ENCODE measurements at regions not wholly inside any gene's neighbourhood (a gene's known extent, or its start where the extent isn't known, plus 50 kb on each side); places are given as distances from the start of the nearest gene placed in this dataset.

DNA sequence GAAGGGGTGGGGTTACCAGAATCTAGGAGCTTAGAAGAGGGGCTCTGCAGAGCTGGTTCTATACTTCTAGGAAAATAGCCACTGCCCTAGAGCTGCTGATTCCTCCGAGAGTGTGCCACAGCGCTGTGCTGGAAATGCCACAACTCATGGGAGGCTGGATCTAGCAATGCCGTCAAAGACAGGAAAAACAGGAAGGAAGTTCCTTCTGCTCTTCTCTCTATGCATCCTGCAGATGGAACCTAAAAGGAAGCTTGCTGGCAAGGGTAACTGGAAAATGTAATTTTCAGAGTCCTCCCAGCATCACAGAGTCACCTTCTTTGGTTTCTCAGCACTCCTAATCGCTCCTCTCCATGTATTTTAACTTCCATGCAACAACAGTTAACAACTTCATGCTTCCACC, 121.2 kb upstream of the TLL1 start:
- H3F3A ChIP-seq (ENCODE audit: low read depth): no peaks in the 10 kb centered on the region
- H3K4me3 ChIP-seq (ENCODE audit: low read length, poor library complexity, severe bottlenecking): no peak overlapping the region
- H3K9ac ChIP-seq (ENCODE audit: low read depth, low read length, poor library complexity, severe bottlenecking): no peak overlapping the region
- H2AFZ ChIP-seq (ENCODE audit: low read length): no peak overlapping the region
- no peaks in the 10 kb centered on the region for H3K9me2 ChIP-seq (replicated peaks; ENCODE audit: low read depth, low read length)
- H3K27me3 ChIP-seq (ENCODE audit: insufficient read depth, low read length, poor library complexity, severe bottlenecking): no peaks in the 10 kb centered on the region
- H3K4me2 ChIP-seq (ENCODE audit: low read depth, low read length, poor library complexity, severe bottlenecking): no peak overlapping the region
- no peaks in the 10 kb centered on the region for H3K4me1 ChIP-seq (ENCODE audit: insufficient read depth, low read length, poor library complexity, severe bottlenecking)
- no peak for TF ChIP-seq EZH2phosphoT487 (IDR thresholded peaks at IDR 0.05; ENCODE audit: borderline replicate concordance)
- TF ChIP-seq, protein P1, sequence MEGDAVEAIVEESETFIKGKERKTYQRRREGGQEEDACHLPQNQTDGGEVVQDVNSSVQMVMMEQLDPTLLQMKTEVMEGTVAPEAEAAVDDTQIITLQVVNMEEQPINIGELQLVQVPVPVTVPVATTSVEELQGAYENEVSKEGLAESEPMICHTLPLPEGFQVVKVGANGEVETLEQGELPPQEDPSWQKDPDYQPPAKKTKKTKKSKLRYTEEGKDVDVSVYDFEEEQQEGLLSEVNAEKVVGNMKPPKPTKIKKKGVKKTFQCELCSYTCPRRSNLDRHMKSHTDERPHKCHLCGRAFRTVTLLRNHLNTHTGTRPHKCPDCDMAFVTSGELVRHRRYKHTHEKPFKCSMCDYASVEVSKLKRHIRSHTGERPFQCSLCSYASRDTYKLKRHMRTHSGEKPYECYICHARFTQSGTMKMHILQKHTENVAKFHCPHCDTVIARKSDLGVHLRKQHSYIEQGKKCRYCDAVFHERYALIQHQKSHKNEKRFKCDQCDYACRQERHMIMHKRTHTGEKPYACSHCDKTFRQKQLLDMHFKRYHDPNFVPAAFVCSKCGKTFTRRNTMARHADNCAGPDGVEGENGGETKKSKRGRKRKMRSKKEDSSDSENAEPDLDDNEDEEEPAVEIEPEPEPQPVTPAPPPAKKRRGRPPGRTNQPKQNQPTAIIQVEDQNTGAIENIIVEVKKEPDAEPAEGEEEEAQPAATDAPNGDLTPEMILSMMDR (conservative IDR thresholded peaks at IDR 0.05; ENCODE audit: low read length): no peak
- H3K79me2 ChIP-seq (ENCODE audit: insufficient read depth, low read length): no peaks in the 10 kb centered on the region
- no peaks in the 10 kb centered on the region for H3K36me3 ChIP-seq (ENCODE audit: insufficient read depth, low read length)
- H3K9me3 ChIP-seq (ENCODE audit: insufficient read depth, low read depth, low read length): no peaks in the 10 kb centered on the region
- no peaks in the 10 kb centered on the region for H4K20me1 ChIP-seq (ENCODE audit: insufficient read depth, low read length, poor library complexity, severe bottlenecking)

GRCh38 chr4:165754664-165755063, 118.4 kb upstream of the TLL1 start:
- no peaks in the 10 kb centered on the region for H3F3A ChIP-seq (ENCODE audit: low read depth)
- H3K4me2 ChIP-seq (ENCODE audit: low read depth, low read length, poor library complexity, severe bottlenecking): no peak overlapping the region
- H3K9me3 ChIP-seq (ENCODE audit: insufficient read depth, low read depth, low read length): no peaks in the 10 kb centered on the region
- no peak overlapping the region for H2AFZ ChIP-seq (ENCODE audit: low read length)
- H3K79me2 ChIP-seq (ENCODE audit: insufficient read depth, low read length): no peaks in the 10 kb centered on the region
- no peaks in the 10 kb centered on the region for H3K36me3 ChIP-seq (ENCODE audit: insufficient read depth, low read length)
- no peak overlapping the region for H3K9ac ChIP-seq (ENCODE audit: low read depth, low read length, poor library complexity, severe bottlenecking)
- no peak for TF ChIP-seq EZH2phosphoT487 (IDR thresholded peaks at IDR 0.05; ENCODE audit: borderline replicate concordance)
- TF ChIP-seq, protein P1 (conservative IDR thresholded peaks at IDR 0.05; ENCODE audit: low read length): no peak
- H3K27me3 ChIP-seq (ENCODE audit: insufficient read depth, low read length, poor library complexity, severe bottlenecking): no peaks in the 10 kb centered on the region
- no peaks in the 10 kb centered on the region for H3K4me1 ChIP-seq (ENCODE audit: insufficient read depth, low read length, poor library complexity, severe bottlenecking)
- no peaks in the 10 kb centered on the region for H3K9me2 ChIP-seq (replicated peaks; ENCODE audit: low read depth, low read length)
- H4K20me1 ChIP-seq (ENCODE audit: insufficient read depth, low read length, poor library complexity, severe bottlenecking): no peaks in the 10 kb centered on the region
- no peak overlapping the region for H3K4me3 ChIP-seq (ENCODE audit: low read length, poor library complexity, severe bottlenecking)

DNA sequence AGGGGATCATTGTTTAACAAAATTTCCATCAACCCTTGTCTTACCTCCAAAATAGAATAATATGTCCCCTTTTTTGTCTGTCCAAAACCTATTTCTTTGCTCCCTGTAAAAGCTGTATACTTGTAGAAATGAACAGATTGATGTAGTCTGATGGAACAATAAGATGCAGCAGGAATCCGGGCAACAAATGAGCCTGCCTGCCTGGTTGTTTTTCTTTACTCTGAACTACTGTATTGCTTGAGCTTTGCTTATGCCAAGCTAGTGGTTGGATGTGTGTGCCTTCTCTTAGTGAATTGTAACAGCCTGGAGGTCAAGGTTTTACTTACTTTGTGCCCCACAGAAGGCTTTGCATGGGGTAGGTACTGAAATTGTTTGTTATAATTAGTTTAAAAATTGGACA, 116.2 kb upstream of the TLL1 start:
- Histone ChIP-seq H3K9ac (ENCODE audit: low read depth, low read length, poor library complexity, severe bottlenecking) (no peak overlapping the region), H4K20me1 (ENCODE audit: insufficient read depth, low read length, poor library complexity, severe bottlenecking) (no peaks in the 10 kb centered on the region), H3K9me3 (ENCODE audit: insufficient read depth, low read depth, low read length) (no peaks in the 10 kb centered on the region), H3K9me2 (replicated peaks; ENCODE audit: low read depth, low read length) (no peaks in the 10 kb centered on the region), H3K79me2 (ENCODE audit: insufficient read depth, low read length) (no peaks in the 10 kb centered on the region), H3K4me2 (ENCODE audit: low read depth, low read length, poor library complexity, severe bottlenecking) (no peak overlapping the region), H3K4me3 (ENCODE audit: low read length, poor library complexity, severe bottlenecking) (no peak overlapping the region), H3K36me3 (ENCODE audit: insufficient read depth, low read length) (no peaks in the 10 kb centered on the region), H3F3A (ENCODE audit: low read depth) (no peaks in the 10 kb centered on the region), H2AFZ (ENCODE audit: low read length) (no peak overlapping the region), H3K27me3 (ENCODE audit: insufficient read depth, low read length, poor library complexity, severe bottlenecking) (no peaks in the 10 kb centered on the region), H3K4me1 (ENCODE audit: insufficient read depth, low read length, poor library complexity, severe bottlenecking) (no peaks in the 10 kb centered on the region)
- TF ChIP-seq, protein P1 (conservative IDR thresholded peaks at IDR 0.05; ENCODE audit: low read length): no peak
- no peak for TF ChIP-seq EZH2phosphoT487 (IDR thresholded peaks at IDR 0.05; ENCODE audit: borderline replicate concordance)
